A172 (cell line): ENCODE measurements at regions not wholly inside any gene's neighbourhood (a gene's known extent, or its start where the extent isn't known, plus 50 kb on each side); places are given as distances from the start of the nearest gene placed in this dataset.

ENCODE experiments used
- DNase-seq: peaks from one replicate; pipeline ENCODE4 v3.0.0-alpha.2; 2015; ENCODE audit warnings: low spot score

GRCh38 chr18:68104036-68104435 lies 587.5 kb upstream of the DSEL start:
- DNase-seq: no peak

GRCh38 chr18:68103561-68103960 lies 587.0 kb upstream of the DSEL start:
- DNase-seq: no peak

DNA sequence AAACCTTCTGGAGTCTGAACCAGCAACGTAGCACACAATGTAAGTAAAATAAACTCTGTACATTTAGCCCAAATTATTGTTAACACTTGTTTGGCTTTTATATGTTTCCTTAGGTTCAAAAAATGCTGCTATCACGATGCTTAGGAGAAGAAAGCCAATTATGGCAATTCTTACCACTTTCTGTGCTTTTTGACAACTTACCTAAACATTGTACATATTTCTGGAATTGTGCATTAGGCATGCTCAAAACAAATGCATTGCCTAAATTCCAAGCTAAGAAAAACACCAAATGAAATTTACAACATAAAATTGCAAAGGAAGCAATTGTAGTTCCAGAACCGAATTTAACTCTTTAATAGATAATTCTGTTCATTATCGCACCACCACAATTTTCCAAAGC lies 585.6 kb upstream of the DSEL start:
- no peak for DNase-seq

- DNase-seq: no peak
Measured at GRCh38 chr18:68098655-68099054, 582.1 kb upstream of the DSEL start.

DNA sequence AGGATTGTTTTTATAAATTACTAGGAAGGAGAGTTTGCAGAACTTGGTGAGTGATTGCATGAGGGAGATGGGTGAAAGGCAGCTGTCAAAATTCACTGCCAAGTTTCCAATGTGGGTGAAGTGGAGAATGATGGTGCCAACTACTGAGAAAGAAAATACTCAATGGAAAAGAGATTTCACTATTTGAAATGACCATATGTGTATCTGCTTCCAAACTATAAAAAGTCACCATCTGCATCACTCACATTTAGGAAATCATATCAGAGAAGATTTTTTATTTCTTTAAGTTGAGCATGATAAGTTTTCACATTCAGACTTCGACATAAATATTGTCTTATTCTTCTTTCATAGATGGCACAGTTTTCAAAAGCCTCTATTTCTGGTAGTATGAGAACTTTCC lies 570.0 kb upstream of the DSEL start:
- DNase-seq: no peak

- no peak for DNase-seq
Measured at GRCh38 chr18:68085251-68085650, 568.7 kb upstream of the DSEL start.

DNA sequence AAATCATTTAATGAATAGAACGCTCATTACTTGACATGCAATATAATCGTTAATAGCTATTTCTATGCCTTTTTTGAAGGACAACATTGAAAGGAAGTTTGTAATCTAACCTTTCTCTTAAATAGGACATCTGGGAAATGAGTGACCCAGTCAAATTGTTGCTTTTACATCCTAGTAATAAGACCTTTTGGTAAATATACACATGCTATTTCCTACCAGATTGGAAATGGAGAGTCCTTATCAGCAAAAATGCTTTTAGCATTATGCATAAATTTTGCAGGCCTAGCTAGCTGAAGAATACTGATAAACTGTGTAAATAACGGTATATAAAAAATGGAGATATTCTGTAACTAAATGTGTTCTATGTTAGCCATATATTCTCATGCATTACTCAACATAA lies 567.3 kb upstream of the DSEL start:
- no peak for DNase-seq

DNA sequence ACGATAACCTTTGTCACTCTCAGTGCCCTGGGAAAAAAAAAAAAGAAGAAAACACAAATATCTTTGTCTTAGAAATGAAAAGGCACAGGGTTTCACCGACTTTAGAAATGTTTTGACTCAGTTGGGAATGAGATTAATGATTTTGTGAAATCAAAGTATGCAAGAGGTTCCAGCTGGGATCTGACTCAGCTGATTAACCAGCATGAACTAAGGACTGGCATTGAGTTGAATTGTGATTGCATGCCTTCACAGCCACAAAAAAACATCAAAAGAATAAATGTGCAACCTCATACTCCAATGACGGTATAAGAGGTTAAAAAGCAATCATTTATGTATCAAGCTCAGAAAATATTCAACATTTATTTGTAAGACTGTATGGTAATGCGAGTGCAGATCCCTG lies 566.6 kb upstream of the DSEL start:
- DNase-seq: peak; percentile 31

GRCh38 chr18:68072744-68073143 lies 556.2 kb upstream of the DSEL start:
- no peak for DNase-seq

GRCh38 chr18:68060871-68061270 lies 544.4 kb upstream of the DSEL start:
- DNase-seq: no peak

- DNase-seq: no peak
Measured at GRCh38 chr18:68056936-68057335, 540.4 kb upstream of the DSEL start.

DNA sequence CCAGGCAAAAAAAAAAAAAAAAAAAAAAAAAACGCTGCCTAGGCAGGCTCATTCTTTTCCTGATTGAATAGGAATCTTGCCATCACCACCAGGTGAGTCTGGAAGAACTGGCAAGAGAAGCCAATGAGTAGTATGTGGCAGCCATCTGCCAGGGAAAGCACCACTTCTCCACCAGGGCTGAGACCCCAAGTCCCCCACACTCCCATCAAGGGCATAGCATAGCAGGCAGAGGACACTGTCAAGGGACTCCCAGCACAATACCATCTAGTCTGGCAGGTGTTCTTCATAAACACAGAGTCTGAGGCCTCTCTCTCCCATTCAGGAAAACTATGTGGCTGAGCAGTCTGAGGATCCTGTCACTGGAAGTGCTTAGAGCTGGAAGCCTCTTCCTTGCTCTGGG lies 538.1 kb upstream of the DSEL start:
- no peak for DNase-seq

DNA sequence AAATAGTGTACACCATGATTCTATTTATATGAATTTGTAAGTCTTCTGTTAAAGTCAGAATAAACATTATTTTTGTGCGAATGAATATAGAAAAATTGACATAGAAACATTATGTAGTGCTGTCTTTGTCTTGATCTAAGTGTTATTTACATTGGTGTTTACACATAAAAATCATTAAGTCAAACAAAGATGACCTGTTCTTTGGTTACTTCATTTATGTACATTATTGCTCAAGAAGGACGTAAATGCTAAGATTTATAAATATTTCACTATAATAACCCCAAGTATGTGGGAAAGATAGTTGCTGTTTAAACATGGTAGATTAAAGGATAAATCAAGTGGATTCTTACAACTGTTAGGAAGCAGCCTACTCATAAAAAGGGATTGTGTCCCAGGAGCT lies 536.8 kb upstream of the DSEL start:
- no peak for DNase-seq

GRCh38 chr18:68041327-68041726 lies 524.8 kb upstream of the DSEL start:
- no peak for DNase-seq

DNA sequence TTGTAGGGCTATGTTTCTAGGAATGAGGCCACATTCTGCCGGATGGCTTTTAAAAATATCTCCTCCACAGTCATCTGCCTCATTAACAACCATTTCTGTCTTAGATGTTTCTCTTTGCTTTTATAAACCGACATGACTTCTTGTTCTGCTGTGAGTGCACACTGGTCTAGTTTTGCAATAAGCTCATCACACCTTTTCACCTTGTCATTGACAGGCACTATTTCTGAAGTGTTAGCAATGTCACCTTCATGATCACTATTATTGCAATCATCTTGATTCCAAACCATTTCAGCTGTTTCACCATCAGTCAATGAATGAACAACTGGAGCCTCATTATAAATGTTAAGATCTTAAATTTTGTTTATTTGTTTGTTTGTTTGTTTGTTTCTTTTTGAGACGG lies 523.7 kb upstream of the DSEL start:
- DNase-seq: no peak

DNA sequence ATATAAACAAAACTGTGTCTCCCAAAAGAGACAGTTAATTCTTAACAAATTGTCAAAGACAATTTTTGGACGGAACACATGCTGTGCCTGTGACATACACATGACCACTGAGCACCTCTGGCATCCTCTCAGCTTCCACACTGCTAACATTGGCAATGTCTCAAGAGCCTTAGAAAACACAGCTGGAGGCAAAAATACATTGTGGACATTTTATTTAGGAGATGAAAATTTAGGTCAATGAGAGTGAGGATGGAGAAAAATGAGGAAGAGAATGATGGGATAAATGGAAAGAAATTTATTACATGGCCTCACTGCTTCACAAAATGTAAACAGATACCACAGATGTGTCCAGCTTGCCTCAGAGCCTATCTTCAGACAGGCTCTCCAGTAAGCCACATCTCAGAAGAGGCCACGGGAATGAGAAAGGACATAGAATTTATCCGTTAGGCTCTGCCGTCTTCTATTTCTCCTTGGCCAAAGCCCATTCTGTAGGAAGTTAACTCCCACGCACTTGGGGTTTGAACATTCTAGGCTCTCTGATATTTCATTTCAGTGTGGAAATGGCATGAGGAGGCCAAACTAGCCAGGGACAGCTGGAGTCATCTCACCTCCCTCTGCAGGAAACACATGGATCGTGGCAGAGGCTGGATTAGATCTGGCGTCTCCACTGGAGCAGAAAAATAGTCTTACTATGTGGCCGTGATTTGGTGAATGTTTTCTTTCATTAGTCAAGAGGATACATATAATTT lies 519.4 kb upstream of the DSEL start:
- DNase-seq: no peak

DNA sequence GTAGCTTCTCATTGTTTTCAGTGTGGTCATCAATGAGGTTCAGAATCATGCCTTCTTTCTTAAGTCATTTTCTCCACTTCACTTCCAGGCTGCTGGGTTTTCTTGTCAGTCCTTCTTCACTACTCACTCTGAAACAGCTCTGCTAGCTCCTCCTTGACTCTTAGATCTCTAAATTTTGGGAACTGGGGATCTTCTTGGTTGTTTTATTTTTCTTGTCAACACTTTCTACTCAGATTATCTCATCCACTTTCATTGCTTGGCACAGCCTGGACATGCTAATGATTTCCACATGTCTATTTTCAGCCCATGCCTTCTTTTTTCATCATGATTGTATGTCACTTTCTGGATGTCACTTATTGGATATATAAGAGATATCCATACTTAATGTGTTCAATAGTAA lies 517.8 kb upstream of the DSEL start:
- no peak for DNase-seq

GRCh38 chr18:68033466-68033865 lies 516.9 kb upstream of the DSEL start:
- DNase-seq: peak; percentile 1

DNA sequence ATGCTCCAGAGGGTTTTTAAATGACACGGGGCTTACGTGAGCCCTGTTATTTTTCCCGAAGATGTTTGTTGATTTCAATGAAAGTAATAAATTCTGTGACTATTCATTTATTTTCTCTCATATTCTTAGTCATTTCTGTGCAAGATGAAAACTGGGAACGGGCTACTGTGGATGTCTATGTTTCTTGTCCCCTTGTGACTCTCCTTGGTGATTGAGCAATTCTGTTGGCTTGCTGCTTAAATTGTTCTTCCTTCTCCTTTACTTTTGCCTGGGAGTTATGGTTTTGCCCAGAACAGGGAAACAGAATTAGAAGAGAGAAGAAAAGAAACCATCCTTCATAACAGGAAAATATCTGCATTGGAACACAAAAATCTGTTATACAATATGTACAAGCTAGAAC lies 508.2 kb upstream of the DSEL start:
- DNase-seq: no peak

DNA sequence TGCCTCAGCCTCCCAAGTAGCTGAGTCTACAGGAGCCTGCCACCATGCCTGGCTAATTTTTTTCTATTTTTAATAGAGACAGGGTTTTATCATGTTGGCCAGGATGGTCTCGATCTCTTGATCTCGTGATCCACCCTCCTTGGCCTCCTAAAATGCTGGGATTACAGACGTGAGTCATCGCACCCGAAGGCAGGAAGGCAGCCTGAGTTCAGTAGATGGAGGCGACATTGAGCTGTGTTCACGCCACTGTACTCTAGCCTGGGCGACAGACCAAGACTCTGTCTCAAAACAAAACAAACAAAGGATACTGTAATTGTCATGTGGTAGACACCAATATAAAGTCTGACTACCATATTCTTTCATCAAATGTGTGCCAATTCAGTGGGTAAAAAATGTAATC lies 500.9 kb upstream of the DSEL start:
- DNase-seq: peak; percentile 30

DNA sequence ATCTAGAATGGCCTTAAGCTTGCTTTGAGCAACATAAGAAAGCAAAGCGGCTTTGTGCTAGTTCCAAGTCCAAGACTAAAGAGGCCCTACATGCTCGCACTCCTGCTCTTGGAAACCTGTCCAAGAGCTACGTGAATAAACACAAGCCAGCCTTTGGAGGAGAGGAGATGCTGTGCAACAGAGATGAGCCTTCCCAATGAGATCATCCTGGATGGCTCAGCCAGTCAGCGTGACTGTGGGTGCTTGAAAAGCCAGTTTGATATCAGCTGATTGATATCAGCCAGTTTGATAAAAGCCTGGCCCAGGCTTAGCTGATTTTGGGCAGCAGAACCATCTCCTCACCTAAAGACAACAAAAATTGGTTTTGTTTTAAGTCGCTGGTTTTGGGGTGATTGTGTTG lies 481.0 kb upstream of the DSEL start:
- no peak for DNase-seq

- no peak for DNase-seq
Measured at GRCh38 chr18:67995769-67996168, 479.2 kb upstream of the DSEL start.

DNA sequence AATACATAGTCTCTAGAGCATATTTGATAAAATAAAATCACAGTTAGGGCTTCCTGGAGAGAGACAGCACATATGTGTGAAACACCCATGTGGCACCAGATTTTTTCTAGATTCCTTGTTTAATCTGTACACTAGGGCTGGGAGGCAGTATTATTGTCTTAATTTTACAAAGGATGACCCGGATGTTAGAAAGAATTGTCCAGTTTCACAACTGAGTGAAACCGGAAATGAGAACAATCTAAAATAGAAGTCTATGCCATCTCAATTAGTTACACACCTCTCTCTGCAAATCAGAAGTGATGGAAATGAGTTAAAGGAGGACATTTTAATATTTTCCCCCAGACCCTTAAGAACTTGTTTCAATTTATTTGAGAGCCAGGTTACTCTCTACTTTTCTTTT lies 463.7 kb upstream of the DSEL start:
- DNase-seq: no peak

DNA sequence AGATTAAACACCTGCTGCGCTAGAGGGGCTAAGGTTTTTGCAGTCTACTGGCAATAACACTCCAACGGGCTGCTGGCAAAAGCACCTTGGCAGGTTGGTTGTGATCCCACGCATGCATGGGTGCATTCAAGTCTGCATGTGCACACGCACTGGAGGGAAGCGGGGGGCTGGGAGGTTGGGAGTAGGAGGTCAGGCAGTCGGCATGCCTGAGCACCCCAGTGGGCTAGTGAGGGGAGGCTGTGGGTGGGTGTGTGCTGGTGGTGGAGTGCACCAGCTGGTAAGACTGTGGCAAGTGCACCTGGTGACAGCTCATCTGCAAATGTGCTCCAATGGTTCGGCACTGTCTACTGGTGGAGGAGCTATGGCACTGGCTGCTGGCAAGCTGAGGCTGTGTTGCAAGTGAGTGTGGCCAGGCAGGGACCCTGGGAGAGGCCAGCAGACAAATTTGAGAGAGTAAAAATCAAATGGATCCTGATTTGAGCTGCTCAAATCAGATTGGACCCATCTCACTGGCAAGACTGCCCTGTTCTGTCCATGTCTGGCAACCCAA lies 460.6 kb upstream of the DSEL start:
- no peak for DNase-seq
